CD14-positive monocyte (primary cell): ENCODE measurements at regions not wholly inside any gene's neighbourhood (a gene's known extent, or its start where the extent isn't known, plus 50 kb on each side); places are given as distances from the start of the nearest gene placed in this dataset.

Experiments
- DNase-seq, 3 donors: peaks; one replicate each; pipeline ENCODE4 v3.0.0-alpha.2; 2011 to 2022
- H2AFZ ChIP-seq: 2 replicates; pipeline ENCODE4 v1.6.0; 2012; ENCODE audit warnings: mild to moderate bottlenecking, low read depth, low read length, inconsistent platforms; ENCODE audit not compliant: insufficient read depth, poor library complexity, severe bottlenecking
- H3K27ac ChIP-seq, 2 donors: 1 replicate in 1 of 2; 2 replicates in 1 of 2; pipeline ENCODE4 v1.5.1; 2012 to 2013; ENCODE audit warnings: low read length in 2 of 2, control low read depth in 1 of 2, inconsistent platforms in 1 of 2, low read depth in 1 of 2, mild to moderate bottlenecking in 1 of 2
- H3K27me3 ChIP-seq, 2 donors: one replicate each; pipeline versions ENCODE4 v1.6.0 to v1.6.1; 2011 to 2013; ENCODE audit warnings: low read length in 2 of 2; ENCODE audit not compliant: control insufficient read depth in 2 of 2, insufficient read depth in 2 of 2
- H3K36me3 ChIP-seq, 2 donors: replicated peaks in 1 of 2; 1 replicate in 1 of 2; 2 replicates in 1 of 2; pipeline versions ENCODE4 v1.5.1 to v1.6.1; 2012 to 2013; ENCODE audit warnings: low read length in 2 of 2, control low read depth in 1 of 2, inconsistent platforms in 1 of 2, mild to moderate bottlenecking in 1 of 2; ENCODE audit not compliant: insufficient read depth in 2 of 2, control insufficient read depth in 1 of 2
- H3K4me1 ChIP-seq, 2 donors: 1 replicate in 1 of 2; 2 replicates in 1 of 2; pipeline versions ENCODE4 v1.5.1 to v1.6.1; 2012 to 2013; ENCODE audit warnings: low read length in 2 of 2, control low read depth in 1 of 2, inconsistent platforms in 1 of 2, mild to moderate bottlenecking in 1 of 2, moderate library complexity in 1 of 2; ENCODE audit not compliant: insufficient read depth in 2 of 2, control insufficient read depth in 1 of 2
- H3K4me2 ChIP-seq: replicated peaks from 2 replicates; pipeline ENCODE3; 2012; ENCODE audit warnings: low read length, moderate library complexity, mild to moderate bottlenecking; ENCODE audit not compliant: poor library complexity, severe bottlenecking; ENCODE audit errors: extremely low read depth
- H3K4me3 ChIP-seq, 3 experiments: fragments of 200-600 bp in 1 of 3; sonication (generic) in 1 of 3; replicated peaks in 1 of 3; 1 replicate in 2 of 3; 2 replicates in 1 of 3; pipeline ENCODE4 v1.5.1; 2011 to 2013; ENCODE audit warnings: low read length in 3 of 3, mild to moderate bottlenecking in 3 of 3, control low read depth in 2 of 3, low read depth in 2 of 3, inconsistent platforms in 1 of 3, moderate library complexity in 1 of 3
- H3K79me2 ChIP-seq: 2 replicates; pipeline ENCODE4 v1.6.0; 2012; ENCODE audit warnings: mild to moderate bottlenecking, control low read depth, inconsistent platforms, low read length, moderate library complexity; ENCODE audit not compliant: insufficient read depth
- H3K9ac ChIP-seq: 2 replicates; pipeline ENCODE4 v1.6.0; 2017; ENCODE audit warnings: low read length, mild to moderate bottlenecking; ENCODE audit not compliant: insufficient read depth, poor library complexity, severe bottlenecking
- H3K9me3 ChIP-seq, 2 donors: replicated peaks in 1 of 2; 1 replicate in 1 of 2; 2 replicates in 1 of 2; pipeline versions ENCODE4 v1.5.1 to v1.6.1; 2012 to 2013; ENCODE audit warnings: low read length in 2 of 2, control low read depth in 1 of 2; ENCODE audit not compliant: control insufficient read depth in 1 of 2, insufficient read depth in 1 of 2
- H4K20me1 ChIP-seq: 2 replicates; pipeline ENCODE4 v1.6.0; 2012; ENCODE audit warnings: mild to moderate bottlenecking, low read length, control low read depth, moderate library complexity; ENCODE audit not compliant: insufficient read depth
- H3K27ac Mint-ChIP-seq, 7 donors: one replicate each; pipeline ENCODE4 v1.8.0; 2020; ENCODE audit warnings: mild to moderate bottlenecking in 7 of 7, mixed read lengths in 7 of 7, moderate library complexity in 6 of 7, inconsistent platforms in 2 of 7
- H3K27me3 Mint-ChIP-seq, 3 donors: one replicate each; pipeline ENCODE4 v1.8.0; 2021 to 2022; ENCODE audit warnings: low read depth in 3 of 3, mild to moderate bottlenecking in 3 of 3, mixed read lengths in 3 of 3, moderate library complexity in 3 of 3, inconsistent platforms in 1 of 3
- H3K36me3 Mint-ChIP-seq, 2 donors: one replicate each; pipeline ENCODE4 v1.8.0; 2020; ENCODE audit warnings: mixed read lengths in 2 of 2, inconsistent platforms in 1 of 2, mild to moderate bottlenecking in 1 of 2
- H3K4me1 Mint-ChIP-seq: one replicate; pipeline ENCODE4 v1.8.0; 2020; ENCODE audit warnings: mild to moderate bottlenecking, mixed read lengths
- H3K4me3 Mint-ChIP-seq, 2 donors: one replicate each; pipeline ENCODE4 v1.8.0; 2020; ENCODE audit warnings: mild to moderate bottlenecking in 2 of 2, mixed read lengths in 2 of 2, moderate library complexity in 1 of 2
- H3K9me3 Mint-ChIP-seq, 7 donors: one replicate each; pipeline ENCODE4 v1.8.0; 2020 to 2022; ENCODE audit warnings: mixed read lengths in 7 of 7, mild to moderate bottlenecking in 6 of 7, moderate library complexity in 6 of 7, inconsistent platforms in 2 of 7
- CTCF ChIP-seq: fragments of 200-600 bp; IDR thresholded peaks from one replicate; pipeline ENCODE4 v1.8.0; 2022; ENCODE audit warnings: antibody characterized with exemption, mild to moderate bottlenecking
- WGBS: methylation state at CpG from one replicate; pipeline ENCODE4 v1.1.5; 2013; ENCODE audit warnings: missing lambda C conversion rate; ENCODE audit not compliant: insufficient coverage; 5-methylcytosine and 5-hydroxymethylcytosine counted together
- intact Hi-C, 2 donors: fragments of 100-400 bp; cut with micrococcal nuclease; formaldehyde crosslinking; loops; one replicate each; pipeline versions ENCODE4 v1.15.0 to v1.15.1; 2023

- intact Hi-C loops, result no loop called here
- no peak for DNase-seq
- H3K9me3 ChIP-seq, result no peaks in the 10 kb centered on the region
- H3K4me3 ChIP-seq, result no peak overlapping the region
- no peak overlapping the region for H3K9ac ChIP-seq
- no peak overlapping the region for H3K27ac ChIP-seq
- no peak for TF ChIP-seq CTCF
- no peaks in the 10 kb centered on the region for H3K4me1 ChIP-seq
- Mint-ChIP-seq H3K4me3 (no peak overlapping the region), H3K4me1 (peaks cover 6% of the 10 kb centered on the region), H3K27me3 (no peaks in the 10 kb centered on the region), H3K27ac (no peak overlapping the region), H3K36me3 (no peaks in the 10 kb centered on the region), H3K9me3 (no peaks in the 10 kb centered on the region)
- H3K4me2 ChIP-seq, result no peak overlapping the region
- no peaks in the 10 kb centered on the region for H3K36me3 ChIP-seq
- H2AFZ ChIP-seq, result no peak overlapping the region
- H3K27me3 ChIP-seq, result no peaks in the 10 kb centered on the region
- H3K79me2 ChIP-seq, result no peaks in the 10 kb centered on the region
- WGBS, result no CpG with 5 or more reads among the region's 1 CpG
- no peaks in the 10 kb centered on the region for H4K20me1 ChIP-seq
These were observed 117.0 kb upstream of the CCDC54 start for GRCh38 chr3:107260207-107260606.

GRCh38 chr3:107263269-107264021 is 113.8 kb upstream of the CCDC54 start:
- no peaks in the 10 kb centered on the region for H3K9me3 ChIP-seq
- TF ChIP-seq CTCF, result no peak
- no peak overlapping the region for H3K9ac ChIP-seq
- no peaks in the 10 kb centered on the region for H3K79me2 ChIP-seq
- H4K20me1 ChIP-seq, result no peaks in the 10 kb centered on the region
- no peaks in the 10 kb centered on the region for H3K9me3 Mint-ChIP-seq
- H2AFZ ChIP-seq, result no peak overlapping the region
- no peaks in the 10 kb centered on the region for H3K36me3 ChIP-seq
- no peak overlapping the region for H3K27ac ChIP-seq
- H3K4me1 ChIP-seq, result no peaks in the 10 kb centered on the region
- DNase-seq, result no peak
- no peaks in the 10 kb centered on the region for H3K36me3 Mint-ChIP-seq
- no peak overlapping the region for H3K4me3 ChIP-seq
- peaks cover 0 to 2% (median 0%) of the 10 kb centered on the region in 3 donors for H3K27me3 Mint-ChIP-seq
- no peaks in the 10 kb centered on the region for H3K27me3 ChIP-seq
- whole genome bisulfite sequencing, result 91% methylated on average over 5 of the region's 9 CpGs
- no peak overlapping the region for H3K4me2 ChIP-seq
- no peak overlapping the region for H3K27ac Mint-ChIP-seq
- peak overlapping the region in 1 of 2 donors; percentile 53 for H3K4me3 Mint-ChIP-seq
- intact Hi-C loops, result no loop called here
- H3K4me1 Mint-ChIP-seq, result peaks cover 6% of the 10 kb centered on the region
